Skeletal muscle satellite cell (primary cell): ENCODE measurements at regions not wholly inside any gene's neighbourhood (a gene's known extent, or its start where the extent isn't known, plus 50 kb on each side); places are given as distances from the start of the nearest gene placed in this dataset.
"Not testable (repeated sequence)": the region's sequence is repeated elsewhere in the genome, so short reads cannot be mapped to it uniquely, and the experiment has no call there.

Experiments used
- H3K27me3 ChIP-seq: 2 replicates; pipeline ENCODE4 v1.7.0; 2013; ENCODE audit warnings: low read length; ENCODE audit not compliant: control insufficient read depth, insufficient read depth
- H3K36me3 ChIP-seq: 2 replicates; pipeline ENCODE4 v1.7.0; 2013; ENCODE audit warnings: mild to moderate bottlenecking, control low read depth, low read length; ENCODE audit not compliant: insufficient read depth
- H3K4me1 ChIP-seq: 2 replicates; pipeline ENCODE4 v1.7.0; 2013; ENCODE audit warnings: low read length; ENCODE audit not compliant: control insufficient read depth, insufficient read depth
- H3K4me2 ChIP-seq: 2 replicates; pipeline ENCODE4 v1.7.0; 2013; ENCODE audit warnings: mild to moderate bottlenecking, low read length
- H3K4me3 ChIP-seq: 2 replicates; pipeline ENCODE4 v1.7.0; 2013; ENCODE audit warnings: low read length
- H3K9ac ChIP-seq: 2 replicates; pipeline ENCODE4 v1.7.0; 2013; ENCODE audit warnings: mild to moderate bottlenecking, low read depth, low read length, moderate library complexity
- H3K9me3 ChIP-seq: replicated peaks from 2 replicates; pipeline ENCODE4 v1.7.0; 2013; ENCODE audit warnings: mild to moderate bottlenecking, control low read depth, low read length

- no peaks in the 10 kb centered on the region for H3K36me3 ChIP-seq
- H3K4me3 ChIP-seq: no peak overlapping the region
- no peaks in the 10 kb centered on the region for H3K27me3 ChIP-seq
- no peak overlapping the region for H3K9ac ChIP-seq
- no peak overlapping the region for H3K4me2 ChIP-seq
- no peaks in the 10 kb centered on the region for H3K4me1 ChIP-seq
- no peaks in the 10 kb centered on the region for H3K9me3 ChIP-seq
Observed at GRCh38 chr6:50962213-50962759, 143.6 kb downstream of the TFAP2B start.

GRCh38 chr6:50963952-50964351 lies 145.3 kb downstream of the TFAP2B start:
- no peaks in the 10 kb centered on the region for H3K36me3 ChIP-seq
- no peaks in the 10 kb centered on the region for H3K9me3 ChIP-seq
- no peaks in the 10 kb centered on the region for H3K4me1 ChIP-seq
- H3K27me3 ChIP-seq: no peaks in the 10 kb centered on the region
- no peak overlapping the region for H3K9ac ChIP-seq
- H3K4me3 ChIP-seq: no peak overlapping the region
- H3K4me2 ChIP-seq: no peak overlapping the region

GRCh38 chr6:50965495-50965894 lies 146.8 kb downstream of the TFAP2B start:
- H3K9ac ChIP-seq: no peak overlapping the region
- H3K4me2 ChIP-seq: no peak overlapping the region
- H3K36me3 ChIP-seq: no peaks in the 10 kb centered on the region
- H3K27me3 ChIP-seq: no peaks in the 10 kb centered on the region
- H3K4me3 ChIP-seq: no peak overlapping the region
- no peaks in the 10 kb centered on the region for H3K9me3 ChIP-seq
- H3K4me1 ChIP-seq: no peaks in the 10 kb centered on the region

GRCh38 chr6:50966532-50966931 lies 147.9 kb downstream of the TFAP2B start:
- Histone ChIP-seq H3K27me3 (no peaks in the 10 kb centered on the region), H3K9me3 (no peaks in the 10 kb centered on the region), H3K4me2 (no peak overlapping the region), H3K36me3 (no peaks in the 10 kb centered on the region), H3K4me1 (no peaks in the 10 kb centered on the region), H3K4me3 (no peak overlapping the region), H3K9ac (no peak overlapping the region)

GRCh38 chr6:50966986-50967385 lies 148.3 kb downstream of the TFAP2B start:
- Histone ChIP-seq H3K4me2 (no peak overlapping the region), H3K4me1 (no peaks in the 10 kb centered on the region), H3K9ac (no peak overlapping the region), H3K36me3 (no peaks in the 10 kb centered on the region), H3K4me3 (no peak overlapping the region), H3K27me3 (no peaks in the 10 kb centered on the region), H3K9me3 (no peaks in the 10 kb centered on the region)

- H3K4me2 ChIP-seq, H3K9me3 ChIP-seq, H3K9ac ChIP-seq, H3K36me3 ChIP-seq, H3K4me1 ChIP-seq, H3K4me3 ChIP-seq, H3K27me3 ChIP-seq: not testable (repeated sequence)
Observed at GRCh38 chr6:50968246-50968645, 149.6 kb downstream of the TFAP2B start.

GRCh38 chr6:50970908-50971307 lies 152.2 kb downstream of the TFAP2B start:
- no peaks in the 10 kb centered on the region for H3K9me3 ChIP-seq
- H3K4me2 ChIP-seq: no peak overlapping the region
- H3K27me3 ChIP-seq: no peaks in the 10 kb centered on the region
- H3K9ac ChIP-seq: no peak overlapping the region
- H3K36me3 ChIP-seq: no peaks in the 10 kb centered on the region
- H3K4me1 ChIP-seq: no peaks in the 10 kb centered on the region
- H3K4me3 ChIP-seq: no peak overlapping the region

GRCh38 chr6:50973464-50973863 lies 154.8 kb downstream of the TFAP2B start:
- Histone ChIP-seq H3K36me3 (no peaks in the 10 kb centered on the region), H3K9ac (no peak overlapping the region), H3K4me3 (no peak overlapping the region), H3K27me3 (no peaks in the 10 kb centered on the region), H3K4me2 (no peak overlapping the region), H3K9me3 (no peaks in the 10 kb centered on the region), H3K4me1 (no peaks in the 10 kb centered on the region)

- Histone ChIP-seq H3K36me3 (no peaks in the 10 kb centered on the region), H3K4me1 (no peaks in the 10 kb centered on the region), H3K27me3 (no peaks in the 10 kb centered on the region), H3K9ac (no peak overlapping the region), H3K9me3 (no peaks in the 10 kb centered on the region), H3K4me2 (no peak overlapping the region), H3K4me3 (no peak overlapping the region)
Observed at GRCh38 chr6:50974319-50974718, 155.6 kb downstream of the TFAP2B start.

- H3K27me3 ChIP-seq: no peaks in the 10 kb centered on the region
- no peak overlapping the region for H3K4me2 ChIP-seq
- H3K36me3 ChIP-seq: no peaks in the 10 kb centered on the region
- H3K9ac ChIP-seq: no peak overlapping the region
- H3K9me3 ChIP-seq: no peaks in the 10 kb centered on the region
- no peak overlapping the region for H3K4me3 ChIP-seq
- H3K4me1 ChIP-seq: no peaks in the 10 kb centered on the region
Observed at GRCh38 chr6:50975216-50975615, 156.5 kb downstream of the TFAP2B start.

GRCh38 chr6:50976907-50977306 lies 158.2 kb downstream of the TFAP2B start:
- H3K9ac ChIP-seq: no peak overlapping the region
- no peaks in the 10 kb centered on the region for H3K27me3 ChIP-seq
- no peaks in the 10 kb centered on the region for H3K4me1 ChIP-seq
- no peaks in the 10 kb centered on the region for H3K36me3 ChIP-seq
- no peaks in the 10 kb centered on the region for H3K9me3 ChIP-seq
- no peak overlapping the region for H3K4me2 ChIP-seq
- no peak overlapping the region for H3K4me3 ChIP-seq

- no peaks in the 10 kb centered on the region for H3K4me1 ChIP-seq
- no peak overlapping the region for H3K4me3 ChIP-seq
- no peak overlapping the region for H3K4me2 ChIP-seq
- no peak overlapping the region for H3K9ac ChIP-seq
- no peaks in the 10 kb centered on the region for H3K36me3 ChIP-seq
- H3K27me3 ChIP-seq: no peaks in the 10 kb centered on the region
- H3K9me3 ChIP-seq: no peaks in the 10 kb centered on the region
Observed at GRCh38 chr6:50977796-50978195, 159.1 kb downstream of the TFAP2B start.
